ENCODE measurements at regions not wholly inside any gene's neighbourhood (a gene's known extent, or its start where the extent isn't known, plus 50 kb on each side); places are given as distances from the start of the nearest gene placed in this dataset.

DNA sequence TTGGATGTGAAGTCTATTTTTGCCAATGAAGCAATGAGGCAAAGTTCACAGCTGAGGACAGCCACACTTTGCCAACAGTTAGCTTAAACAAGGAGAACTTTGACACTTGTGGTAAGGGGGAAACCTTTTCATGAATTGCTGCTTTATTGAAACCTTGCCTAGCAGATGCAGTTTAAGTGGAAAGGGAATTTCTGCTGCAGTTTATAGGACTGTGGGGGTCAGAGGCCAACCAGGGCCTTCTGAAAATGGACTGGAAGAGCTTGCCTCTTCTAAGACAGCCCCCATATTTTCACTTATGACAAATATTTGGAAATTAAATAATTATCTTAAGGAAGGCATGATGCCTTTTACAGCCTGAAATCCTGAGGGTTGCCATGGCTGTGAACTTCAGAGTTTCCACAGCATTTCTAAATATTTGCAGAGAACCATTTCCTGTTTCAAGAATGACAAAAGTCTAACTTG is 550.3 kb downstream of the RAB28 start:
- ATAC-seq (no peak), DNase-seq (no peak)
- Histone ChIP-seq H3K27ac (no peak overlapping the region), H3K9me3 (no peaks in the 10 kb centered on the region), H3K27me3 (no peaks in the 10 kb centered on the region), H3K36me3 (no peaks in the 10 kb centered on the region), H3K4me3 (no peak overlapping the region), H3K4me1 (no peaks in the 10 kb centered on the region)
- intact Hi-C loops (cut with DNase I; ENCODE audit: low total_unique reads) (no loop called here), in situ Hi-C loops (cut with MboI; ENCODE audit: low sequenced_read_pairs in 4 of 4) (no loop called here)
- TF ChIP-seq POLR2A (IDR thresholded peaks at IDR 0.05) = no peak
- TF ChIP-seq, protein P1, sequence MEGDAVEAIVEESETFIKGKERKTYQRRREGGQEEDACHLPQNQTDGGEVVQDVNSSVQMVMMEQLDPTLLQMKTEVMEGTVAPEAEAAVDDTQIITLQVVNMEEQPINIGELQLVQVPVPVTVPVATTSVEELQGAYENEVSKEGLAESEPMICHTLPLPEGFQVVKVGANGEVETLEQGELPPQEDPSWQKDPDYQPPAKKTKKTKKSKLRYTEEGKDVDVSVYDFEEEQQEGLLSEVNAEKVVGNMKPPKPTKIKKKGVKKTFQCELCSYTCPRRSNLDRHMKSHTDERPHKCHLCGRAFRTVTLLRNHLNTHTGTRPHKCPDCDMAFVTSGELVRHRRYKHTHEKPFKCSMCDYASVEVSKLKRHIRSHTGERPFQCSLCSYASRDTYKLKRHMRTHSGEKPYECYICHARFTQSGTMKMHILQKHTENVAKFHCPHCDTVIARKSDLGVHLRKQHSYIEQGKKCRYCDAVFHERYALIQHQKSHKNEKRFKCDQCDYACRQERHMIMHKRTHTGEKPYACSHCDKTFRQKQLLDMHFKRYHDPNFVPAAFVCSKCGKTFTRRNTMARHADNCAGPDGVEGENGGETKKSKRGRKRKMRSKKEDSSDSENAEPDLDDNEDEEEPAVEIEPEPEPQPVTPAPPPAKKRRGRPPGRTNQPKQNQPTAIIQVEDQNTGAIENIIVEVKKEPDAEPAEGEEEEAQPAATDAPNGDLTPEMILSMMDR (IDR thresholded peaks at IDR 0.05 in 4 of 5, conservative IDR thresholded peaks at IDR 0.05 in 1 of 5) = no peak

DNA sequence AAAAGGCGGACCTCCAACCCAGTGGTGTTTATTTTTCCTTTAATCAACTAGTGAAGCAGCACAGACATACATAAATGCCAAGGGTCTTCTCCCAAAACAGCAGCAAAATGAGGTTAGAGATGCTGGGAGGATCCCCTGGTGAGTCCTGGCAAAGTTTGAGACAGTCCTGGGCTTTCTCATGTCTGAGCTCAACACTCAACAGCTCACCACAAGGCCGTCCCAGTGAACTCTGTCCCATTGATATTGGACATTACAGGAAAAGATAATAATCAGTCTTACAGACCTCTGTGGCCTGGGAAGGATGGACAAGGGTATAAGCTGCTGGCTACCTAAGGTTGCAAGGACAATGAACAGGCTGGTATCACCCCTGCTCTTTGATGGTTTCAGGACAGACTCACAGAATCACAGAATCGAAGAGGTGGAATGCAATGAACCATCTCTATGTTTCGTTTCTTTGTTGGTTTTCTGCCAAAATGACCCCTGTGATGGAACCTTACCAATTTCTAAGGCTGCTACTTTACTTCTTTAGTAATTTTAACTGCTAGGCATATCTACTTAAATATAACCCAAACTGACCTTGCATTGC is 551.8 kb downstream of the RAB28 start:
- intact Hi-C loops (cut with DNase I; ENCODE audit: low total_unique reads) = no loop called here
- ATAC-seq (no peak), DNase-seq (no peak)
- TF ChIP-seq POLR2A (IDR thresholded peaks at IDR 0.05) = no peak
- TF ChIP-seq, protein P1 (IDR thresholded peaks at IDR 0.05 in 4 of 5, conservative IDR thresholded peaks at IDR 0.05 in 1 of 5) = no peak
- no peaks in the 10 kb centered on the region for H3K27me3 ChIP-seq
- no peaks in the 10 kb centered on the region for H3K4me1 ChIP-seq
- in situ Hi-C loops (cut with MboI; ENCODE audit: low sequenced_read_pairs in 4 of 4) = no loop called here
- no peak overlapping the region for H3K4me3 ChIP-seq
- no peak overlapping the region for H3K27ac ChIP-seq
- H3K36me3 ChIP-seq = no peaks in the 10 kb centered on the region
- no peaks in the 10 kb centered on the region for H3K9me3 ChIP-seq

- no peak overlapping the region for H3K27ac ChIP-seq
- DNase-seq (no peak), ATAC-seq (no peak)
- H3K36me3 ChIP-seq = no peaks in the 10 kb centered on the region
- H3K9me3 ChIP-seq = no peaks in the 10 kb centered on the region
- H3K4me1 ChIP-seq = no peaks in the 10 kb centered on the region
- no peak overlapping the region for H3K4me3 ChIP-seq
- in situ Hi-C loops (cut with MboI; ENCODE audit: low sequenced_read_pairs in 4 of 4) = no loop called here
- no peak for TF ChIP-seq POLR2A (IDR thresholded peaks at IDR 0.05)
- TF ChIP-seq, protein P1 (IDR thresholded peaks at IDR 0.05 in 4 of 5, conservative IDR thresholded peaks at IDR 0.05 in 1 of 5) = no peak
- intact Hi-C loops (cut with DNase I; ENCODE audit: low total_unique reads) = no loop called here
- no peaks in the 10 kb centered on the region for H3K27me3 ChIP-seq
These were observed 554.4 kb downstream of the RAB28 start for GRCh38 chr4:12929784-12930183.

- in situ Hi-C loops (cut with MboI; ENCODE audit: low sequenced_read_pairs in 4 of 4) = no loop called here
- no peak for ATAC-seq
- no peak for TF ChIP-seq POLR2A (IDR thresholded peaks at IDR 0.05)
- TF ChIP-seq, protein P1 (IDR thresholded peaks at IDR 0.05 in 4 of 5, conservative IDR thresholded peaks at IDR 0.05 in 1 of 5) = no peak
These were observed 555.4 kb downstream of the RAB28 start for GRCh38 chr4:12928751-12929150.

More at GRCh38 chr4:12928751-12929150, 555.4 kb downstream of the RAB28 start:
- Histone ChIP-seq H3K27me3 (no peaks in the 10 kb centered on the region), H3K4me3 (no peak overlapping the region), H3K4me1 (no peaks in the 10 kb centered on the region), H3K36me3 (no peaks in the 10 kb centered on the region), H3K9me3 (no peaks in the 10 kb centered on the region), H3K27ac (no peak overlapping the region)
- intact Hi-C loops (cut with DNase I; ENCODE audit: low total_unique reads) = no loop called here
- no peak for DNase-seq
